ENCODE measurements at regions not wholly inside any gene's neighbourhood (a gene's known extent, or its start where the extent isn't known, plus 50 kb on each side); places are given as distances from the start of the nearest gene placed in this dataset.
A peak's percentile ranks its signal among the peaks of the same experiment; 100 is the strongest.

GRCh38 chr16:5851393-5851982 lies 753.9 kb upstream of the EEF2KMT start:
- H3K36me3 ChIP-seq (ENCODE audit: low read depth, low read length), result no peaks in the 10 kb centered on the region
- intact Hi-C loops (cut with micrococcal nuclease), result no loop called here
- no peaks in the 10 kb centered on the region for H3K9me2 ChIP-seq (replicated peaks; ENCODE audit: low read length)
- no peak overlapping the region for H3K4me2 ChIP-seq (ENCODE audit: low read length)
- H3K9ac ChIP-seq (ENCODE audit: low read length), result no peak overlapping the region
- POLR2A ChIA-PET (ENCODE audit: unreplicated experiment), result no interaction called here
- ATAC-seq (no peak), DNase-seq (peak; percentile 25)
- TF ChIP-seq EZH2 (IDR thresholded peaks at IDR 0.05; ENCODE audit: low read length, unreplicated experiment) (no peak), EZH2phosphoT487 (IDR thresholded peaks at IDR 0.05; ENCODE audit: borderline replicate concordance, low read length) (no peak)
- TF ChIP-seq, protein P1, sequence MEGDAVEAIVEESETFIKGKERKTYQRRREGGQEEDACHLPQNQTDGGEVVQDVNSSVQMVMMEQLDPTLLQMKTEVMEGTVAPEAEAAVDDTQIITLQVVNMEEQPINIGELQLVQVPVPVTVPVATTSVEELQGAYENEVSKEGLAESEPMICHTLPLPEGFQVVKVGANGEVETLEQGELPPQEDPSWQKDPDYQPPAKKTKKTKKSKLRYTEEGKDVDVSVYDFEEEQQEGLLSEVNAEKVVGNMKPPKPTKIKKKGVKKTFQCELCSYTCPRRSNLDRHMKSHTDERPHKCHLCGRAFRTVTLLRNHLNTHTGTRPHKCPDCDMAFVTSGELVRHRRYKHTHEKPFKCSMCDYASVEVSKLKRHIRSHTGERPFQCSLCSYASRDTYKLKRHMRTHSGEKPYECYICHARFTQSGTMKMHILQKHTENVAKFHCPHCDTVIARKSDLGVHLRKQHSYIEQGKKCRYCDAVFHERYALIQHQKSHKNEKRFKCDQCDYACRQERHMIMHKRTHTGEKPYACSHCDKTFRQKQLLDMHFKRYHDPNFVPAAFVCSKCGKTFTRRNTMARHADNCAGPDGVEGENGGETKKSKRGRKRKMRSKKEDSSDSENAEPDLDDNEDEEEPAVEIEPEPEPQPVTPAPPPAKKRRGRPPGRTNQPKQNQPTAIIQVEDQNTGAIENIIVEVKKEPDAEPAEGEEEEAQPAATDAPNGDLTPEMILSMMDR (conservative IDR thresholded peaks at IDR 0.05; ENCODE audit: low read depth, low read length), result no peak
- no peak overlapping the region for H3K4me3 ChIP-seq (ENCODE audit: low read length)
- H3K4me1 ChIP-seq (ENCODE audit: insufficient read depth, low read length), result no peaks in the 10 kb centered on the region
- H3F3A ChIP-seq (ENCODE audit: low read length, unreplicated experiment), result no peaks in the 10 kb centered on the region
- no peaks in the 10 kb centered on the region for H3K9me3 ChIP-seq (ENCODE audit: low read length)
- no peaks in the 10 kb centered on the region for H4K20me1 ChIP-seq (ENCODE audit: low read length)
- H2AFZ ChIP-seq (ENCODE audit: low read length), result no peak overlapping the region
- CTCF ChIA-PET, result no interaction called here
- no peaks in the 10 kb centered on the region for H3K27me3 ChIP-seq (ENCODE audit: low read length)
- no TSS peak for BruUV-seq (replicated peaks)
- H3K79me2 ChIP-seq (ENCODE audit: low read length), result no peaks in the 10 kb centered on the region
- no peak overlapping the region for H3K27ac ChIP-seq (ENCODE audit: low read length)

- H3K4me2 ChIP-seq (ENCODE audit: low read length), result no peak overlapping the region
- no peak overlapping the region for H3K4me3 ChIP-seq (ENCODE audit: low read length)
- no peak for TF ChIP-seq EZH2 (IDR thresholded peaks at IDR 0.05; ENCODE audit: low read length, unreplicated experiment)
- TF ChIP-seq EZH2phosphoT487 (IDR thresholded peaks at IDR 0.05; ENCODE audit: borderline replicate concordance, low read length), result no peak
- TF ChIP-seq, protein P1 (conservative IDR thresholded peaks at IDR 0.05; ENCODE audit: low read depth, low read length), result no peak
- no peaks in the 10 kb centered on the region for H3F3A ChIP-seq (ENCODE audit: low read length, unreplicated experiment)
- H3K9me2 ChIP-seq (replicated peaks; ENCODE audit: low read length), result no peaks in the 10 kb centered on the region
- H4K20me1 ChIP-seq (ENCODE audit: low read length), result no peaks in the 10 kb centered on the region
- CTCF ChIA-PET, result no interaction called here
- H2AFZ ChIP-seq (ENCODE audit: low read length), result no peak overlapping the region
- no peaks in the 10 kb centered on the region for H3K36me3 ChIP-seq (ENCODE audit: low read depth, low read length)
- DNase-seq, result no peak
- POLR2A ChIA-PET (ENCODE audit: unreplicated experiment), result no interaction called here
- no peak for ATAC-seq
- intact Hi-C loops (cut with micrococcal nuclease), result no loop called here
- no peak overlapping the region for H3K27ac ChIP-seq (ENCODE audit: low read length)
- no peak overlapping the region for H3K9ac ChIP-seq (ENCODE audit: low read length)
- H3K79me2 ChIP-seq (ENCODE audit: low read length), result no peaks in the 10 kb centered on the region
- no peaks in the 10 kb centered on the region for H3K9me3 ChIP-seq (ENCODE audit: low read length)
- H3K4me1 ChIP-seq (ENCODE audit: insufficient read depth, low read length), result no peaks in the 10 kb centered on the region
- no peaks in the 10 kb centered on the region for H3K27me3 ChIP-seq (ENCODE audit: low read length)
- BruUV-seq (replicated peaks), result no TSS peak
Observed at GRCh38 chr16:5850632-5851392, 753.2 kb upstream of the EEF2KMT start.

- Histone ChIP-seq H3K9ac (ENCODE audit: low read length) (no peak overlapping the region), H4K20me1 (ENCODE audit: low read length) (no peaks in the 10 kb centered on the region), H3K4me3 (ENCODE audit: low read length) (no peak overlapping the region), H3F3A (ENCODE audit: low read length, unreplicated experiment) (no peaks in the 10 kb centered on the region), H3K9me3 (ENCODE audit: low read length) (no peaks in the 10 kb centered on the region), H3K36me3 (ENCODE audit: low read depth, low read length) (no peaks in the 10 kb centered on the region), H3K4me1 (ENCODE audit: insufficient read depth, low read length) (no peaks in the 10 kb centered on the region), H3K27ac (ENCODE audit: low read length) (no peak overlapping the region), H2AFZ (ENCODE audit: low read length) (no peak overlapping the region), H3K9me2 (replicated peaks; ENCODE audit: low read length) (no peaks in the 10 kb centered on the region), H3K27me3 (ENCODE audit: low read length) (no peaks in the 10 kb centered on the region), H3K79me2 (ENCODE audit: low read length) (no peaks in the 10 kb centered on the region), H3K4me2 (ENCODE audit: low read length) (no peak overlapping the region)
- intact Hi-C loops (cut with micrococcal nuclease), result no loop called here
- TF ChIP-seq EZH2phosphoT487 (IDR thresholded peaks at IDR 0.05; ENCODE audit: borderline replicate concordance, low read length) (no peak), EZH2 (IDR thresholded peaks at IDR 0.05; ENCODE audit: low read length, unreplicated experiment) (no peak)
- TF ChIP-seq, protein P1 (conservative IDR thresholded peaks at IDR 0.05; ENCODE audit: low read depth, low read length), result no peak
- no TSS peak for BruUV-seq (replicated peaks)
- POLR2A ChIA-PET (ENCODE audit: unreplicated experiment), result no interaction called here
- CTCF ChIA-PET, result no interaction called here
- no peak for DNase-seq
- no peak for ATAC-seq
Observed at GRCh38 chr16:5845046-5845445, 747.5 kb upstream of the EEF2KMT start.
